HEK293T (cell line): ENCODE measurements at regions not wholly inside any gene's neighbourhood (a gene's known extent, or its start where the extent isn't known, plus 50 kb on each side); places are given as distances from the start of the nearest gene placed in this dataset.

ENCODE experiments used
- ARNT ChIP-seq: fragments of 450-650 bp; IDR thresholded peaks from 2 replicates; pipeline ENCODE4 v1.6.1; 2017; ENCODE audit warnings: mild to moderate bottlenecking
- BHLHE40 ChIP-seq: fragments of 450-650 bp; IDR thresholded peaks from 2 replicates; pipeline ENCODE4 v1.6.1; 2016; ENCODE audit warnings: mild to moderate bottlenecking, moderate library complexity, borderline replicate concordance
- FOXK2 ChIP-seq: fragments of 450-650 bp; IDR thresholded peaks from 2 replicates; pipeline ENCODE4 v1.6.1; 2016; ENCODE audit warnings: mild to moderate bottlenecking
- HDGF ChIP-seq: fragments of 450-650 bp; IDR thresholded peaks from 2 replicates; pipeline ENCODE4 v1.6.1; 2017; ENCODE audit warnings: antibody characterized with exemption, borderline replicate concordance
- LEF1 ChIP-seq: fragments of 450-650 bp; IDR thresholded peaks from 2 replicates; pipeline ENCODE4 v1.6.1; 2017; ENCODE audit warnings: mild to moderate bottlenecking, borderline replicate concordance
- NFRKB ChIP-seq: fragments of 450-650 bp; IDR thresholded peaks from 2 replicates; pipeline ENCODE4 v1.6.1; 2016; ENCODE audit warnings: mild to moderate bottlenecking, moderate library complexity
- SP1 ChIP-seq: fragments of 450-650 bp; IDR thresholded peaks from 2 replicates; pipeline ENCODE4 v1.6.1; 2017
- SUZ12 ChIP-seq: fragments of 450-650 bp; IDR thresholded peaks from 2 replicates; pipeline ENCODE4 v1.6.1; 2016; ENCODE audit warnings: mild to moderate bottlenecking

GRCh38 chr14:71533800-71534199, 398.4 kb upstream of the RGS6 start:
- TF ChIP-seq SP1: no peak
- no peak for TF ChIP-seq BHLHE40
- TF ChIP-seq LEF1: no peak
- no peak for TF ChIP-seq SUZ12
- no peak for TF ChIP-seq FOXK2
- no peak for TF ChIP-seq ARNT
- no peak for TF ChIP-seq HDGF
- no peak for TF ChIP-seq NFRKB
